HG03095 (cell line): ENCODE measurements at regions not wholly inside any gene's neighbourhood (a gene's known extent, or its start where the extent isn't known, plus 50 kb on each side); places are given as distances from the start of the nearest gene placed in this dataset.
"Not testable (repeated sequence)": the region's sequence is repeated elsewhere in the genome, so short reads cannot be mapped to it uniquely, and the experiment has no call there.

Source experiments
- ATAC-seq: cut with Tn5 transposase; IDR thresholded peaks from one replicate; pipeline ENCODE4 v1.9.1; 2021; ENCODE audit warnings: moderate library complexity; ENCODE audit not compliant: unreplicated experiment

- ATAC-seq = not testable (repeated sequence)
Measured at GRCh38 chr2:37722971-37723370, 51.5 kb upstream of the CDC42EP3 start.

GRCh38 chr2:37730037-37730818 is 58.8 kb upstream of the CDC42EP3 start:
- ATAC-seq = no peak

- ATAC-seq = not testable (repeated sequence)
Measured at GRCh38 chr2:37732412-37732811, 61.0 kb upstream of the CDC42EP3 start.

- no peak for ATAC-seq
Measured at GRCh38 chr2:37733251-37733650, 61.8 kb upstream of the CDC42EP3 start.

- ATAC-seq = not testable (repeated sequence)
Measured at GRCh38 chr2:37733955-37734354, 62.5 kb upstream of the CDC42EP3 start.

GRCh38 chr2:37734891-37735523 is 63.6 kb upstream of the CDC42EP3 start:
- not testable (repeated sequence) for ATAC-seq

- not testable (repeated sequence) for ATAC-seq
Measured at GRCh38 chr2:37735524-37735910, 64.1 kb upstream of the CDC42EP3 start.

GRCh38 chr2:37737507-37737906 is 66.1 kb upstream of the CDC42EP3 start:
- ATAC-seq = no peak

GRCh38 chr2:37738266-37738885 is 66.9 kb upstream of the CDC42EP3 start:
- ATAC-seq = no peak

- ATAC-seq = no peak
Measured at GRCh38 chr2:37739153-37739552, 67.7 kb upstream of the CDC42EP3 start.

- no peak for ATAC-seq
Measured at GRCh38 chr2:37740164-37740739, 68.8 kb upstream of the CDC42EP3 start.

- no peak for ATAC-seq
Measured at GRCh38 chr2:37742286-37742685, 70.8 kb upstream of the CDC42EP3 start.

- no peak for ATAC-seq
Measured at GRCh38 chr2:37744010-37744409, 72.6 kb upstream of the CDC42EP3 start.

- not testable (repeated sequence) for ATAC-seq
Measured at GRCh38 chr2:37744961-37745360, 73.5 kb upstream of the CDC42EP3 start.

- not testable (repeated sequence) for ATAC-seq
Measured at GRCh38 chr2:37746011-37746410, 74.6 kb upstream of the CDC42EP3 start.

- ATAC-seq = no peak
Measured at GRCh38 chr2:37746883-37747282, 75.4 kb upstream of the CDC42EP3 start.

- no peak for ATAC-seq
Measured at GRCh38 chr2:37748541-37748940, 77.1 kb upstream of the CDC42EP3 start.

- not testable (repeated sequence) for ATAC-seq
Measured at GRCh38 chr2:37750286-37750685, 78.8 kb upstream of the CDC42EP3 start.

GRCh38 chr2:37752766-37753165 is 81.3 kb upstream of the CDC42EP3 start:
- no peak for ATAC-seq

- no peak for ATAC-seq
Measured at GRCh38 chr2:37753758-37754157, 82.3 kb upstream of the CDC42EP3 start.

GRCh38 chr2:37755961-37756559 is 84.6 kb upstream of the CDC42EP3 start:
- ATAC-seq = not testable (repeated sequence)
